Stimulated activated CD8-positive, alpha-beta memory T cell treated with anti-CD3 and anti-CD28 coated beads, Interleukin-12 subunit alpha, Interleukin-12 subunit beta, amount 100 ng/mL, for 4 hours (primary cell): ENCODE measurements at regions not wholly inside any gene's neighbourhood (a gene's known extent, or its start where the extent isn't known, plus 50 kb on each side); places are given as distances from the start of the nearest gene placed in this dataset.

Source experiments
- DNase-seq: peaks from one replicate; pipeline ENCODE4 v3.0.0-alpha.2; 2020; ENCODE audit warnings: low read depth

DNA sequence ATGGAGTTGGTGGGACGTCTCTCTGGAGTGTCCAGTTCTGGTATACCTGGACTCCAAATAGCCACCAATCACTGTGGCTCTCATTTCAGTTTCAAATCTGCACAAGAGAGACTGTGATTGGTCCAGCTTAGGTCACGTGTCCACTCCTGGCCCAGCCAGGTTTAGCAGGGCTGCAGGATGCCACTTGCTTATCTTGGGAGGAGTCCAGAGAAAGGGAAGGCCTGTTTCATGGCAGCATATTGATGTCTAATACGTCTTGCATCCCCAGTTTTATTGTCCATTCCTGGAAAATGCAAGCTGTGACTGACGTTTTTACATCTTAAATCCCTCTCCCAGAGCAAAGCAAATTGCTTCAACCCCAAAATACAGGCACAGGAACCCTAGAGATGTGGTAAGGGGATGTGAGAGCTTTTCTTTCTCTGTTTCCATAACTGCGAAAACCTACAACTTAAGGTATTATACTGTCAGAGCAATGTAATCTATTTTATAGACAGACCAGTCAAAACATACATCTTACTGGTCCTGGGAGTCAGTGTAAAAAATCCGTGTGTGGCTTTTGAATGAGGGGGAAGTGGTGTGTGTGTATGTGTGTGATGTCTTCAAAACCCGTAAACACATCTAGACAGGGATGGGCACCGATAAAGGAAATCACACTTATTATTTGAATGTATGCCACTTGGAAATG lies 274.4 kb downstream of the TLE3 start:
- DNase-seq: no peak

DNA sequence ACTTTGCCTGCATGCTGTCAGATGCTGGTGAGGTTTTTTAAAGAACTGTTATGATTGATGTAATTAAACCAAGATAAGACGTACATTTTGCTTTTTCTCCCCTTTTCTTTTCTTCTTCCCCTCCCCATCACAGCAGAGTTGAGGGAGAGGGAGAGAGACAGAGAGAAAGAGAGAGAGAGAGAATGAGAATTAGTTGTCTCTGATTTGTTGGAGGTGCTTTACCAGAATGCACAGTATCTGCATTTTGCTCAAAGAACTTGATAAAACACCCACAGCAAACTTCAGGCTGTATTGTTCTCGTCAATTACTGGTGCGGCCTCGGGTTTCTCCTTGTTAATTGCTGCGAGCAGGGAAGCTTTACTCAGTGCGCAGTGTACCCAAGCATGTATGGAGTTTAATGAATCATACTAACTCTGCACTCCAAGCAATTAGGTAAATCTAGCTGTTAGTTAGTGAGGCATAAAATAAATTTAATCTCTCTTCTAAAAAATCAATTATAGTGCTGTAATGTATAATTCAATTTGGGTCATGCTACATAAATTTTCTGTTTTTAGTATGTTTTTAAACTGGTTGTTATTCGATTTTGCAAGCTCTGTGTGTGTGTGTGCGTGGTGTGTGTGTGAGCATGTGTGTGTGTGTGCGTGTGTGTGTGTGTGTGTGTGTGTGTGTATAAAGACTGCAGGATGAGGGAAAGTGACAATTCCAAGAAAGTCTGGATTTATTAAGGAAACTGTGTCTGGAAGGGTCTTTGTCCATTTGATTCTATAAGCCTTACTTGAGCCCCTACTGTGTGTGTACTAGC lies 273.4 kb downstream of the TLE3 start:
- no peak for DNase-seq

DNA sequence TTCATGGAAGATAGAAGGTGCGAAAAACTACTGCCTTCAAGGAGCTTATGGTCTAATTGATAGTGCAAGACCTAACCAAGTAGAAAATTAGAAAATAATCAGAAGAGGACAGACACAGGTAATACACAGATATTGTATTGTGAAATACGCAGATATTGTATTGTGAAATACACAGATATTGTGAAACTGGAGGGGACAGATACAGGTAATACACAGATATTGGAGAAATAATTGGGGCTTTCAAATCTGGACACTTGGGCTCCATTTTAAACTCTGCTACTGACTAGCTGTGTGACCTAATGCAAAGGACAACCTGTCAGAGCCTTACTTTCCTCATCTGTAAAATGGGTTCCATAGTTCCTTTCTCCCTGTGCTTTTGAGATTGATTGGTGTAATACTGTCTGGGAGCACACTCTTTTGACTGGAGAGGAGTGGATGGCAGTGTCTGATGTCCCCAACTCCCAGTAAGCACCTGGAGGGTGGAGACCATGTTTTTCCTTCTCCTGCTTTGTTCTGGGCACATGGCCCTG lies 272.8 kb downstream of the TLE3 start:
- no peak for DNase-seq

DNA sequence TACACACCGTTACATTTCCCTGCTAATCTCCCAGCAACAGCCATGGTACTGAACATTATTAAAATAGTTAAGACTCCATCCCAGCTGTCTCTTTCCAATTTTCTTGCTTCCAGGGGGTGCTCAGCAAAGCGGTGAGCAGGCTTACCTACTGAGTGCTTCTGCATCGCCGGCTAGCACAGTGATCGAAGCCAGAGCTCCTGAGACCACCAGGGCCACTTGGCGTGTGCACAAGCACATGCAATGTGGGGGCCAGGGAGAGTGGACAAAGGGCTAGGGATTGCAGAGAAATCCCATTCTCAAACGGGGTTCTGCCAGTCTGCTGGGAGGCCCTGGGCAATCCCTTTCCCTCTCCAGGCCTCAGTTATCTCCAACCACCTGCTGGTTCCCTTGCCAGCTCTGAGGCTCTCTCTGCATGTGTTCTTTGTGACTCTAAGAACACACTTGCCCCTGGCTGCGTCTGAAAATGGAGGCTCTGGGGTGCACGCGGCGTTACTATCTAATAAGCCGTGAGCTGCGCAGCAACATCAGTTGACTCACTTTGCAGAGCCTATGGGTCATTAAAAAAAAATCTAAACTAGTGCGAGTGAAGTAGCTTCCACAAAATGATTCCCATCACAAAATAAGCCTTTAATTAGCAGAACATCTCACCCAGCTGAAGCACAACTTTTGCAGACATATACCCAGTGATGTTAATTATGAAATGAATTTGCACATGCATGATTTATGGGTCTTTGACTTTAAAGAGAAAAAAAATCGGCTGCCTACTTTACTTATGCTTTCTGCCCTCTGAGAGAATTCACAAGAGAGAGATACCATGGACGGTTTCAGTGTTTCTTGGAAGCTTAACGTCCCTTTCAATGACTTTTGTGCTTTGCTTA lies 271.5 kb downstream of the TLE3 start:
- DNase-seq: no peak

DNA sequence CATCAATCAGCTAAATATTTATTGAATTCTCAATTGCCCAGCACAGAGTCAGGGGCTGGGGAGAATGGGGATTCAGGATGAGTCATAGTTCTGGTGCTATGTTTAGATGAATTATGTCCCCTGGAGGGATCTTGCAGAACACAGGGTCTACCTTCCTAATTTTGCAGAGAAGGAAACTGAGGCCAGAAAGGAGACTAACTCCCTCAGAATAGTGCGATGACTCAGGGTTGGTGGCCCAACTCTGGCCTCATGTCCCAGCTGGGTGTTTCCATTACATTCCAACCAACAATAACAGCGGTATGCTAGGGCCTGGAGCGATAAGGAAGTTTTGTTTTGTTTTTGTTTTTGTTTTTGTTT lies 270.9 kb downstream of the TLE3 start:
- no peak for DNase-seq

DNA sequence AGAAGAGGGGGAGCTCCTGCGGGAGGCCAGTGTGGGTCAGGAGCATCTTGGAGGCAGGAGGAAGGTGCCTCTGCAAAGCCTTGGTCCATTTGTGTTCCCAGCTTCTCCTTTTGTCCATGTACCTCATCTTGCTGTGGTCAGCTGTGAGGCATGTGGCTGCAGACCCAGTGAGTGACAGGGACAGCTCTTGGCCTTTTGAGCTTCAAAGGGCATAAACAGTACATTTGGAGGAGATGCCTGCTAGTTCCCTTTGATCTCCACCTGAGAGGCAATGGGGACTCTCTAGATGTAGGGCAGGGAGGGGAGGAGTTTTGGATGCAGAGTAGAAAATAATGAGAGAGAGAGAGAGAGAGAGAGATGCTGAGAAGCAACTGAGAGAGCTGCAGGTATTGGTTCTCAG lies 270.0 kb downstream of the TLE3 start:
- no peak for DNase-seq

DNA sequence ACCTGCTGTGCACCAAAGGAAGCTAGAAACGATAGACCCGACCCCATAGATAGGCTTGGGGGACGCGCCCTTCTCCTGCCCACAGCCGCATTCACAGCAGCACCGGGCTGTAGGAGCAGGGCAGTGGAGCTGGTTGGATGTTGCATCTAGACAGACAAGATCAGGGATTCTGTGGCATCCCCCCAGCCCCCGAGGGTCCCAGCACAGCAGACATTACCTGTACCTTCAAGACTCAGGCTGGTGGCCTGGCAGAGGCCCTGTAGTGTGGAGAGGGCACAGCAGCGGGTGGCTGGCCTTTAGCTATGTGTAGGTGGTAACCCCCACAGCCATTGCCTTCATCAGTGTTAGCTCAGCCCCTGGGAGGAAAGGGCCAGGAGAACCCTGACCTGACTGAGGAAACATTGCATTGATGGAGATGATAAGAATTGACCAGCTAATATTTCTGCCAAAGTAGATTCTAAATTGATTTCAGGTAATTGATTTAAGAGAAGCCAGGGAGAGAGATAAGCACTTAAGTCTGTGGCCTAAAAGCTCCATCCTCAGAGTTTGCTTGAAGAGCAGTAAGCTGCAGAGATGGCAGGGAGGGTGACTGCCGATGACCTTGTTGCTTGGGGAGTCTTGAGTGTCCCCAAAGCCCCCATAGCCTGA lies 269.4 kb downstream of the TLE3 start:
- DNase-seq: no peak

DNA sequence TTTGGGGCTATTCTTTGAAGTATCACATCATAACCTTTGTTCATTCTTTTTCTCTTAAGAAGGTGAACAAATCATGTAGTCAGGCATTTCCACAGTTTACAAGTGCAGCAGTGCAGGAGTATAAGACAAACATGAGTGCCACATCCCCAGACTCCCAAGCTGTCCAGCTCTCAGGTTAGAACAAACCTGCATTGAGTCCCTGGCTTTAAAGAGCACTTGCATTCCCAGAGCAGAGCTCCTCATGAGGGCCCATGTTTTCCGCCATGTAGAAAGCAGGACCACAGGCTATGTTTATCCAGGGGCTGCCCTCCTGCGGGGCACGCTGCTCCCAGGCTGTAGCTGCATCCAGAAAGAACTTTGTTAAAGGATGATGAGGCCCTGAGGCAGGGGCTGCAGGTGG lies 267.7 kb downstream of the TLE3 start:
- DNase-seq: no peak

DNA sequence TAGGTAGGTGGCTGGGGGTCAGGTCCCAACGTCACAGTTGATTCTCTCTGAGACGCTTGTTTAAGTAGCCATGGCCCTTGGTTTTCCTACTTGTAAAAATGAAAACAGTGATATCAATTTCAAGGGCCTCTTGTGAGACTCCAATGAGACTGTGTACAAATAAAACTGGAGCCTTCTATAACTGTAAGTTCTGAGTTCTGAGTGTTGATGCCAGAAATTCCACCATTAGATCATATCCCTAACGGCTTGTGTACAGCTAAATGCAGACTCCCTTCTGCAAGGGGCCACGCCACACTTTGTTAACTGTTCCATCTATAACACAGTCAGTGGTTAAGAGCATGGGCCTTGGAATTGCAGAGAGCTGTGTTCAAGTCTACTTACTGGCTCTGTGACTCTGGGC lies 267.3 kb downstream of the TLE3 start:
- DNase-seq: no peak

DNA sequence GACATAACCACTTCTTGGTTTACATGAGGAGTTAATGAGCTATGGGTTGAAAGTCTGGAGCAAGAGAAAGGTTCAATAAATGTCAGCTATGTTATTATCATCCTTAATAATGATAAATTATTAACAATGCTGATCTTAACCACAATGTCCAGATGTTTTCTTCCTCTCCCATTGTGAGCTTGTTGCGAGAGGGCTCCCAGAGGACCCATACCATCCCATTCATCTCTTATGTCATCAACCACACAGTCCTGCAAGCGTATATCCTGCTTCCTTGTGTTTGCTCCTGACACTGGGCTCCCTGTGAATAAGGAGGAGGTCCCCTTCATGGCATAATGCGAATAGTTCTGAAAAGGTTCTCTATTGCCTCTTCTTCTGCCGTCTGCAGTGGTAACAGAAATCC lies 266.8 kb downstream of the TLE3 start:
- no peak for DNase-seq

DNA sequence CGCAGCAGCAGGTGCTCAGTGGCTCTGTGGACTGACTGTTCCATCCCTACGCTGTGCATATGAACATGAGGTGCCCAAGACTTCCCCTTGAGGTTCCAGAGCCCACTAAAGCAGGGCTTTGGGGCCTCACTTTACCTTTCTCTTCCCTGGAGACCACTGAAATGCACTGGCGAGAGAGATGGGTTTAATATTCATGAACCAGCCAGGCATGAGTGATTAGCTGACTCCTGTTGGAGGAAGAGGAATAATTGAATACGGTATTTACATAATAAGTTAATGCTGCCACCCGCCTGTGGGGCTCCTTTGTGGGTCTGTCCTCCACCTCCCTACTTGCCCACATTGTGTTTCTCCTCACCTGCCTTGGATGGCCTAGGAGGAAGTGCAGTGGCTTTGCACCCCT lies 263.4 kb downstream of the TLE3 start:
- DNase-seq: no peak

DNA sequence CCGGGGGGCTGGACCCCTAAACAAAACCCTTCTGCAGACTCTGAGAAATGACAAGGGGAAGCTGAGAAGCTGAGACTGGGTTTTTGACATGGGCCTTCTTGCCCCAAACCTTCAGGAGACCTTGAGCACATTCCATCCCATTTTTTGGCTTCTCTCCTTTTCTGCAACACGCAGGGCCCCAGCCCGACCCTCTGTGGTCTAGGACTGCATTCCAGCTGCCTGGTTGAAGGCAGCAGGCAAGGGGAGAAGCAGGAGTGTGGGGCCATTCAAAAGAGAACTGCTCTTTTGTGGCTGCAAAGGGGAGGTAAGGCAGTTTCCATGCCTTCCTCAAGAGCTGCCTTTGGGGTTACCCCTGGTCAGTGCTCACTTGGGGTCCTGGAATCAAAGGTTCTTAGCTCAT lies 263.0 kb downstream of the TLE3 start:
- DNase-seq: no peak

DNA sequence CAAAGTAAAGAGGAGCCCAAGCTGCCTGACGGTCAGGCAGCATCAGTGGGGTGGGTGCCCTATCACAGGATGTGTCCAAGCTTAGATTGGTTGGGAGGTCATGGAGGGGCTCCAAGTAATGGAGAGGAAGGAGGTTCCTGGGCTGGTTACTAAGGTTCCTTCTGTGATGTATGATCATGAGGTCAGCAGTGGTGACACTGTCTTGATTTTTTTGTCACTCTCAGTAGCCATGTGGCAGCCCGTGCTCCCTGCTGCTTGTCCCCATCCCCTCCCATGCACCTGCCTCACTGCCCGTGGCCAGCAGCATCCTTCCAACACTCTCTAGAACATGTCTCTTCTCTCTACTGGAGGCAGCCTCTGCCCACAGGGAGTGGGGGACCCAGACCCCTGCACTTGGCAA lies 261.7 kb downstream of the TLE3 start:
- DNase-seq: no peak

DNA sequence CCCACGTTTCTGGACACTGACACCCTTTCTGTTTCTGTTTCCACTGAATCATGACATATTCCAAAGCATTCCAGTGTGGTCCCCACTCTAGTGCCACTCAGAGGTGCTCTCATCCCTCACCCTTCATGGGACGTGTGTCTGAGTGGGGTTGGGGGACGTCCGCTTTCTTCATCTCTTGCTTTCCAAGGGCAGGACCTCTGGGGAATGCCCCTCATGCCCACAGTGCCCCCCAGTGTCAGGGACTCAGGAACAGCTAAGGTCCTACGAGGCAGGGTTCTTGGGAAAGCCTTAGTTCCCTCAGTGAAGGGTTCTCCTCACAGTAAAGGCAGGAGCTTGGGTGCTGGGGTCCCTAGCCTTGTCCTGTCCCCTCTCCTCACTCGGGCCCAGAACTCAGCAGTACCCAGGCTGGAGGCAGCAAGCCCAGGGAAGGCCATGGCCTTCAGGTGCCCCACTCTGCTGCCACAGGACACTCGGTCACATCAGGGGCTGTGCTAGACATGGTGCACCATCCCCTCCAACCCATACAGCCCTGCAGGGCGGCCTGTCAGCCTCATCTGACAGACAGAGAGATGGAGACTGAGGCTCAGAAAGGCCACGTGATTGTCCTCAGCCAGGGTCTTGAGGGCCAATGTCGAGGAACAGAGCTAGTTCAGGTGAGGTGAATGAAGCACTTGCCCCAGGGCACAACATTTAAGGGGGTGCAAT lies 261.0 kb downstream of the TLE3 start:
- DNase-seq: no peak

DNA sequence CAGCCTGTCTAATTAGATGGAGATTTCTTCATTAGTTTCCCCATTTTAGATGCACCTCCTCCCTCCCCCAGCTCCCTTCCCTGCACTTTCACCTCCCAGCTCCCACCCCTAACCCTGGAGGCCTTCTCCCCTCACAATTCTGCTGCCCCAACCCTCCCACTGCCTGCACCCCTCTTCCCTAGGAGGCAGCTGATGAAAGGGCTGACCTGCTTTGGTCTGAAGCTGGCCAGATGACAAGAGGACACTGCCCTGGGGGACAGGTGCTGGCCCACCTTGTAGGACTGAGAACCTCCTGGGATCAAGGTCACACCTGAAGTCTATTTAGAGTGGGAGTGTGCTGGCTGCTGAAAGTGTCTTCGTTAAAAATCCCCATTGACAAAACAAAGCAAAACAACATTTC lies 259.4 kb downstream of the TLE3 start:
- DNase-seq: no peak

DNA sequence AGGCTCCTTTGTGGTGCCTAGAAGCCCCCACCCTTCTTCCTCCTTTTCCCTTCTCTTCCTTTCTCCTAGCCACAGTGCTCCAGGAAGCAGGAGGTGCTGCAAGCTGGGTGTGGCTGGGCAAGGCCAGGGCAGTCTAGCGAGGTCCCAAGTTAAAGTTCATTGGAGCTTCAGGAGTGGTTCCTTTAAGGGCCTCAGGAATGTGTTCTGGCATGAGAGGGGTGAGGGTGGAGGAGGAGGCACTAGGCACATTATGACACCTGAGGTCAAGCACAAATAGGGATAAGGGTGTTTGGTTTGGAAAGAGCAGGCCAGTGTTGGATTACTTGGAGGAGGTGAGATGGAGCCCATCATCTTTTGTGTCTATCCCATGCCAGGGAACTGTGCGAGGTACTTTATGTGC lies 258.7 kb downstream of the TLE3 start:
- no peak for DNase-seq

DNA sequence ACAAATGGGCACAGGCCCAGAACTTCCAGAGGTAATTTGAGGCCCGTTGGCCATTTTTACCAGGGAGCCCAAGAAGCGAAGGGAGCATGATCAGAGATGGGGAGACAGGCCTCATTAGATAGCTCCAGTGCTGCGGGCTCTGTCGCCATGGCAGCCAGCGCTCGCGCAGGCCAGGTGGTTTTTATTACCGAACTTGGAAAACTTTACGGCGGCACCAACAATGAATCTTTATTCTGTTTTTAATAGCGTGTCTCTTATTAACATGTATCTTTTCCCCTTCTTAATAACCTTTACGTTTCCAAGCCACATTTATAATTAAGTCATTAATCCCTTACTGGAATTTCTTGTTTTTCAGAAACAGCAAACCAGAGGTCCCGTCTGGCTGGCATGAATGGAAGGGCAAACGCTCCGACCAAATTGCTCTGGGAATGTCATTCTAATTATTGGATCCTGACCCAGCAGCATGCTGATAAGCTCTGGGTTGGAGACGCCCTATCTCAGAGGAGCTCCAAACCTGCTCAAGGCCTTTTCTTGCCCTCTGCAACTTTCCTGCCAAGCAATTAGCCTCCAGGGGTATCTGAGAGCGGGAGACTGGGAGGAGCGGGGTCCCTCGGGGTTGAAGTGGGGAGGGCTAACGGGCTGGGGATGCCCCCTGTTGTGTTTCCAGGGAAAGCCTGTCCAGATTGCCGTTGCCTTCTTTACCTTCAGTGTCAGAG lies 256.4 kb downstream of the TLE3 start:
- no peak for DNase-seq

DNA sequence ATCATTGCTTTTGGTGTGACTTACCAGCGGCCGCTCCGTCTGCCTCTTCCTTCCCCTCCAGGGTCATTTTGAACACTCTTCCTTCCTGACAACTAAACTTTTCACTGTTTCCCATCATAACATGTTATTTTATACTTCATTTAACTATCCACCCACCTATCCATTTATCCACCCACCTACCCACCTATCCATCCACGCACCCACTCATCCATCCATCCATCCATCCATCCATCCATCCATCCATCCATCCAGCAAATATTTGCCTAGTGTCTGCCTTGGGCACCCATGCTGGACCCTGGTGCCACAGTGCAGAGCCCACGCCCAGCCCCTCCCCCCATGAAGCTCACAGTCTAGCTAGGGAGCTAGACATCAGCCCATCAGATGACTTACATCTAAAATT lies 254.9 kb downstream of the TLE3 start:
- no peak for DNase-seq

DNA sequence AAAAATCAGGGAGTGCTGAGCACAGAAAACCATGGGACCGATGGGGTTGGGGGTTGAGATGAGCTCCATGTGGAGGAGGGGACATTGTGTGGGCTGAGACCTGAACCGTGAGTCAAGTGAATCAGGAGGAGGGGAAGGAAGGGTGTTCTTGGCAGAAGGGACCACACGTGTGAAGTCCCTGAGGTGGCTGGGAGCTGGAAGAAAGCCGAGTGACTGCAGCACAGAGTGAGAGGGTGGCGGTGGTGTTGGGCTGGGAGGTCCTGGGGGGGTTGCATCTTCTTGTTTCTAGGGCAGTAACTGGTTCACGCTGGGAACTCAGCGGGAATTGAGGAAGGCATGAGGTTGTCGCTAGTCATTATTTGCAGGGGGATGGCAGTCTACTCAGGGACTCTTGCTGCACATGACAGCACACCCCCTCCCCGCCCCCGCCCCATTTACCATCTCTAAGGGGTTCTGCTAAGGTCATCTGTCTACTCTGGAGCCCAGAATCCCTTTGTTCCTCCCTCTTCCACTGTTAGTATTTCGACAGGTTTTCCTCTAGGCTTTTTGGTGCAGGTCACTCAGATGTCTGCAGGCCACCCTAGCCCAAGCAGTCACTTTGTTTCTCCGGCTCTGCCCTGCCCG lies 254.3 kb downstream of the TLE3 start:
- no peak for DNase-seq

DNA sequence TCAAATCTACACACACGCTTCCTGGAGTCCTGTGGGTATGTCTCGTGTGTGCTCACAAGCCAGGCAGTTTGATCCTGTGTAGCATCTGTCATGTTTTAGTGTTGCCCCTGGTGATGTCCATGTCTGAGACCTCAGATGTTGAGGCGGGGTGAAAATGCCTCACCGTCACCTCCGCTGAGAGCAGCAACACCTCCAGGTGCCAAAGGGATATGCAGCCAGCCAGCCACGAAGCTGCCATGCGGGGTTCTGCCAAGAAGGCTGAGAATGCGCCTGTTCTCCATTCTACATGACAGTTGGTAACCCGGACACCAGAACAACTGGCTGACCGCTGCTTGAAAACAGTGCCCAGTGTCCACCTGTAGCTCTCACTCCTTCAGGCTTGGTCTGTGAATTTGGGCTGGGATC lies 253.8 kb downstream of the TLE3 start:
- no peak for DNase-seq
